KG1 (cell line): ENCODE measurements at regions not wholly inside any gene's neighbourhood (a gene's known extent, or its start where the extent isn't known, plus 50 kb on each side); places are given as distances from the start of the nearest gene placed in this dataset.

Source experiments
- DNase-seq: peaks from one replicate; lab custom pipeline; 2025; lab: John Stamatoyannopoulos, UW

DNA sequence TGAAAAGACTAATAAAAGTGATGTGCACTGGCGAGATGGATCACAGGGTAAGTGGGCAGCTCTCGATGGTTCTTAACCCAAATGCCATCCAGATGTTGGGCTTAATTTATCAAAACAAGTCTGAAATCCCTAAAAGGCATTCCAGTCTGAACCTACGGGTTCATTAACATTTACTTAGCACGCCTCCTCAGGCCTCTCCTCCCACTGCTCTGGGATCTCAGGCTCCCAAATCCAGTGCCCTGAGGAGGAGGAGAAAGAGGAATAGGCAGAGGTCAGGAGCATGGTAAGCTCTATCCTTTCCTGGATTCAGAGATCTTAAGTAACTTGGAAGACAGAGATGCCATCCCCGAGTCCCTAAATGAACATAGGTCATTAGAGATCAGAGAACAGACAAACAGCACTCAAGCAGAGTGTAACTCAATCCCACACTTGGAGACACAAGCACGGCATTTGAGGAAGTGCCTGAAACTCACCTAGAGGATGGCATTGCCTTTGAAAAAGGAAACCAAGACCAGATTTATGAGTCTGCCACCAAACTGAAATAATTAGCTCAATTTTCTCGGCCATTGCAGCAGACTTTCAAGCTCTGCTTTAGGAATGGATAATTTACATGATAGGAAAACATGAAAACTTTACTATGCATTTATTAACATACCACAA, 140.9 kb downstream of the CXCL12 start:
- no peak for DNase-seq

- DNase-seq: no peak
These were observed 142.1 kb downstream of the CXCL12 start for GRCh38 chr10:44242826-44243225.

DNA sequence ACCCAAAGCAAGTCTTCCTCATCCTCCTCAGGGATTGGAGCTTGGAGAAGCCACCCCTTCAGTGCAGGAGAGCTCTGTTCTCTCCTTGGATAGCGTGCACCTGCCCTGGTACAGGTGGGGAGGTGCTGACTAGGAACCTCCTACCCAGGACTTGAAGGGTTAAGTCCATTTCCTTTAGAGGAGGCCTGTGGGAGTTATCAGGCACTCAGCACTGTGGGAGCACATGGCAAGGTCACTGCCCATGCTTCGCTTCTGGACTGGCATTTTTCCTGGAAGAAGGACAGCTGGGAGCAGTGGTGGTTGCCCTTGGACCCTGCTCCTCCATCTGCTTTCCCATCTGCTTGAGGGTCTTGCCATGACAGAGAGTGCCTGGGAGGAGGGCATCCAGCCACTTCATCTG, 142.8 kb downstream of the CXCL12 start:
- DNase-seq: no peak

GRCh38 chr10:44240584-44241205, 144.2 kb downstream of the CXCL12 start:
- DNase-seq: no peak

DNA sequence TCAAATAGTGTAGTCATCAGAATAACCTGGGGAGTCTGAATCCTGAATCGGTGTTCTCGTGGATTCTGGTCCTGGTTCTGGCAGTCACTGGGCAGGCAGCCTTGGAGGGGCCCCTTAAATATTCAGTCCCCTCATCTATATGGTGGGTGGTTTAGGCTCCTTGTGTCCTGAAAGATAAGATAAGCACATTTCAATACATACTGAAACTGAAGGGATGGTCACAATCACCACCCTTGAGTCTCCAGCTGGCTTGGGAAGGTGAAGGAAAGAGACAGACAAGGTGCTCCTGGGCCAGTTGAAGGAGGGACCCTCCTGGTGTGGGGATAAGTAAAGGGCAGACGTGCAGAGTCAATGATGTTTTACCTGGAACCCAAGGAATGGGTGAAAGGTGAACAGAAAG, 146.7 kb downstream of the CXCL12 start:
- no peak for DNase-seq

DNA sequence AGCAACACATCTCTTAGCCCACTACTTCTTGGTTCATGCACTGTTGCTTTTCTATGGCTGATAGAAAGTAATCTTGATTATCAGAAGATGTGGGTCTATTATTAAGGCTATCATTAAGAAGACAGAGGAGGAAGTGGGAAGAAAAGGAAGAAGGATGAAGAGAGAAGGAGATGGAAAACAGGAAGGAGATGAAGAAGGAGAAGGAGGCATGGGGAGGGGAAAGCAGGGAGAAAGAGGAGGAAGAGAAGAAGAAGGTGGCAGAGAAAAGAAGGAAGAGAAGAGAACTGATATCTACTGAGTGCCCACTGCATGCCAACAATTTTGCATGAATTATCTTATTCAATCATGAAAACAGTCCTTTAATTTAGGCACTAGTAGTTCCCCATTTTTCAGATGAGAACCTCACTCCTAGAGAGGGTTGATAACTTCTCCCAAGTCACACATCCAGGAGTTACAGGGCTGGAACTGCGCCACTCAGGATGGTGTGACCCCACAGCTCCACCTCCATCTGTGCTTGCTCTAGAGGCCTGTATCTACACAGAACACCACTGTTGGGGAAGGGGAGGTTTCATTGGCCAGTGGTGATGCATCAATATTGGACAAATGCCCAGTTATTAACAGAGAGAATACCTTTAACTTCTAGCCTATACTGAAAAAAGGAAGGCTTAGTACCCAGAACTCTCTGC, 147.4 kb downstream of the CXCL12 start:
- no peak for DNase-seq

DNA sequence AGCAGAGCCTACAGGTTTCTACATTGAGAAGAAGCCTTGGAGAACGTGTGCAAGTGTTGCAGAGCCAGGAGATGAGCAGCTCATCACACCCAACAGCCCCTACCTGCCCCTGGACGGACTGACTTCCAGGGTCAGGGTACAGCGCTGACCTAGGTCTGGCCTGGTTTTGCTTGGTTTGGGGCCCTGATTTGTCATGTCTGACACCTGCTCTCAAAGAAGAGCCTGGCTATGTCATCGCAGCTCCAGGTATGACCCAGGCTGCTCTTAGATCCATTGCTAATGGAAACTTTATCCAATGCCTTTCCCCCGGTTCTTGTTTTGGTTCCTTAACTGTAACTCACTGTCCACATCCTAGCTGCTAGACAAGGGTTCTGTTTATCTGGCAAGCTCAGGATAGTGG, 149.5 kb downstream of the CXCL12 start:
- no peak for DNase-seq

GRCh38 chr10:44234483-44234875, 150.4 kb downstream of the CXCL12 start:
- DNase-seq: no peak

DNA sequence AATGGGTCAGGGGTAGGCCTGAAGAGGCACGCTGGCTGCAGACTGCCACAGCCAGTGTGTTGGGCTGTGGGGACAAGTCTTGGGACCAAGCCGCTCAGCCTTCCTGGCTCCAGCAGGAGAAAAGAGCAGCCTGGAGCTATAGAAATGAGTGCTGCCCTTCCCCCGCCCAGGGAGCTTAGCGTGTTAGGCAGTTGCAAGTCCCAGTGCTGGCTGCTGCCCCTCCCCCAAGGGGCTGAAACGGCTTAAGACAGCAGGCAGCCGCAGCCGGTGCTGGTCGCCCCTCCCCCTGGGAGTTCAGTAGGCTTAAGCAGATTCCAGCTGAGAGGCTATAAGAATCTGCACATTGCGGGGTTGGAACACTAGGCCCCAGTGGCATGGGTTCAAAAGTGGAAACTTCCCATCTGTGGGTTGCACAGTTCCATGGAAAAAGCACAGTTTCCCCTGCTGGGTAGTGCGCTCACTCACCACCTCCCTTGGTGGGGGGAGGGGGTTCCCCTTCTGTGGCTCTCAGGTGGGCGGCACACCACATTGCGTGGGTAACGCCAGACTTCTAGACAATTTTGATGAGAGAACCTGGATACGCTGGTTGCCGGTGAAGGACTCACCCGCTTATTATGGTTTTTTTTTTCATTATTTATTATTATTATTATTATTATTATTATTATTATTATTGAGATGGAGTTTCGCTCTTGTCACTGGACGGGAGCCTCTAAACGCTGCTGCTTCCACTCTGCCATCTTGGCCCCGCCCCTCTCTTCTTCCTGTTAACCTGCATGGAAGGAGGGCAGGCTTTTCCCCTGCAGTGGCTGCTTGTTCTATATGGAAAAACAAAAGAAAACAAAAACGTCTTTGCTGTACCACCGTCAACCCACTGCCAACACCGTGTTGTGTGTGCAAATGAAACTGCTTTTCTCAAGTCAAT, 151.1 kb downstream of the CXCL12 start:
- DNase-seq: no peak

- DNase-seq: no peak
These were observed 167.6 kb downstream of the CXCL12 start for GRCh38 chr10:44217274-44217820.

DNA sequence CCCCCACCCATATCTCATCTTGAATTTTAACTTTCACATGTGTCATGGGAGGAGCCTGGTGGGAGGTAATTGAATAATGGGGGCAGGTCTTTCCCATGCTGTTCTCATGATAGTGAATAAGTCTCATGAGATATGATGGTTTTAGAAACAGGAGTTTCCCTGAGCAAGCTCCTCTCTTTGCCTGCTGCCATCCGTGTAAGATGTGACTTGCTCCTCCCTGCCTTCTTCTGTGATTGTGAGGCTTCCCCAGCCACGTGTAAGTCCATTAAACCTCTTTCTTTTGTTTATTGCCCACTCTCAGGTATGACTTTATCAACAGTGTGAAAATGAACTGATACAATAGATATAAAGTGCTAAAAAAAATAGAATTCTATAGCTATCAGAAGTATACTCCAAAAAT, 168.8 kb downstream of the CXCL12 start:
- no peak for DNase-seq

GRCh38 chr10:44209811-44210210, 175.1 kb downstream of the CXCL12 start:
- DNase-seq: no peak

DNA sequence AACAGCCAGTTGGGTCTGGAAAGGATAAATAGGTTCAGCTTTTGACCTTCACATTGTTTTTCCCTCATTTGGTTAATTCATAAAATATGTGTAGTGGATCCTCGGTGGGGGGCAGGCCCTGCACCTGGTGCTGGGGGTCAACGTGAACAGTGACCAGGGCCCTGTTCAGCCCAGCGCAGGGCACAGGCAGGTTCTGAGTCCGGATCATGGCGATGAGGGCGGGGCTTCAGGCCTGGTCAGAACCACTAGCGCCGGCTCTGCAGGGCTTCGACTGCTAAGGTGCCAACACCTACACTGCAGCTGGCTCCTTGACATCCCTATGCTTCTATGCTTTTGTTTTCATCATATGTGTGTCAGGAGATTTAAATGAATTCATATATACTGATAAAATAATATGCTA, 177.7 kb downstream of the CXCL12 start:
- DNase-seq: no peak

DNA sequence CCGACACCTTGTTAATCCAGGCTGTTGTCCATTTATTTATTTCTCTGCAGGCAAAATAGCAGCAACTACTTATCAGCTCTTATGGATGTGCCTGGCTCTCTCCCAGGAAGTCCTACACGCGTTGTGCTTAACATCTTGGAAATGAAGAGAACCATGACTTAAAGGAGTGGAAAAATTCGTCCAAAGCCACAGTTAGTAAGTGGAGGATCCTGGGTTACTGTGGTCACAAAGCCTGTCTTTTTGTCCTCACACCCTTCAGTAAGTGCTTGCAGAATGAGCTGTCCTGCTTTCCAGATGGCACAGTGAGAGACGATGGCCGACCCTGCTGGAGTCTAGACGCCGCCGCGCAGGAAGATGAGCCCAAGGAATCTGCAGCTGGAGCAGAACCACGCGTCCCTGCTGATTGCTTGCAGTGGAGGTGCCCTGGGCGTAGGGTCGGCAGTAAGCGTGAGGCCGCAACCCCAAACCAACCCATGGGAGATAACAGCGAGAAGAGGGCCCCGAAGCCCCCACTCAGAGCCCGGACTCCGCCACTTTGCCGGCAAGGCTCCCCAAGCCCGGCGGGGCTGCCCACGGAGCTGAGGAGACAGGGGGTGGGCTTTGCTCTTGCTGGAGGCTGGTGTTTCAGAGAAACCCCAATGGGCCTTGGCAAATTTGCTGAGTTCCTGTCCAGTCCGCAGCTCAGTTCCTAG, 178.6 kb downstream of the CXCL12 start:
- DNase-seq: no peak

- DNase-seq: no peak
These were observed 179.8 kb downstream of the CXCL12 start for GRCh38 chr10:44205067-44205466.

DNA sequence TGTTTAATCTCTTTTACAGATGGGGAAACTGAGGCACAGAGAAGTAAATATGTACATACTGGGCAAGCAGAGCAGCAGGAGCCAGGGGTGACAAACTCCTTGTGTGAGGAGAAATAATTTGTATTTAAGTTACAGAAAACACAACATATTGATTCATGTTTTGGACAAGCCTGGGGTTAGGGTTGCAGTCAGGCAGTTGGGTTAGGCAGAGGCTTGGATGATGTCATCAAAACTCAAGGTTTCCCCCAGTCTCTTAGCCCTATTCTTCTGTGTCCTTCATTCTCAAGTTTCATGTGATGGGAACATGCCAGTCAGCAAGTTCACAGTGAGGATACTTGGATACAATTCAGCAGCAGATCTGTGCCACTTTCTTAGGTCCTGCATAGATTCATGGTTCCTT, 181.4 kb downstream of the CXCL12 start:
- DNase-seq: no peak

DNA sequence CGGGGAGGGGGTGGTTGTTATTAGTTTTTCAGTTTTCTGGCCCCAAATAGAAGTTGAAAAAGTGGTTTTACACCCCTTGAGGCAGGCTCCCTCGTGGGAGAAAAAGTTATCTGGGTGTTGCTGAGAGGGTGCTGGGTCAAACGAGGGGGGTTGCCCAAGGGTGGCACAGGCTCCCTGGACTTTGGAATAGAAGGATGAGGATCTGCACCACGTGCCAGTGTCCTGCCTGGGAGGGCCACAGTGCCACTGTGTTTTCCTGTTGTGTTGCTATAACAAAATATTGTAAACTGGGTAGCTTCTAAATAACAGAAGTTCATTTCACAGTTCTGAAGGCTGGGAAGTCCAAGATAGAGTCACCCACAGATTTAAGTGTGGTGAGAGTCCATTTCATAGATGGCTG, 181.9 kb downstream of the CXCL12 start:
- no peak for DNase-seq

DNA sequence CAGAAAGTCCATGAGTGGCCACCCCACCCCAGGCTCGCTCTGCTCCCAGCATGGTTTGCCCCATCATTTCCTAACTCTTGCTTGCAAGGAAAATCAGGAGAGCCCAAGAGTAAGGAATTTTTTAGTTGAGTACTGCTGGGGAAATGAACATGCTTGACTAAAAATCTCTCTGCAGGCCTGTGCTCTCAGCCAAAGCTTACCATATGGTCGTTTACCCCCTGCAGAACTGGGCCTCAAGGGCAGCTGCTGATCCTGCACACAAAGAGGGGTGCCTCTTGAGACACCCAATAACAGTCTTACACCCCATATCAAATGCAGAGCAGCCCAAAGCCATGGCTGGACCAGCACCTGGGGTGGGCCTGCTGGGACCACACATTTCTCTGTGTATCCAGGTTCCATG, 183.2 kb downstream of the CXCL12 start:
- no peak for DNase-seq

- no peak for DNase-seq
These were observed 183.9 kb downstream of the CXCL12 start for GRCh38 chr10:44201011-44201410.

DNA sequence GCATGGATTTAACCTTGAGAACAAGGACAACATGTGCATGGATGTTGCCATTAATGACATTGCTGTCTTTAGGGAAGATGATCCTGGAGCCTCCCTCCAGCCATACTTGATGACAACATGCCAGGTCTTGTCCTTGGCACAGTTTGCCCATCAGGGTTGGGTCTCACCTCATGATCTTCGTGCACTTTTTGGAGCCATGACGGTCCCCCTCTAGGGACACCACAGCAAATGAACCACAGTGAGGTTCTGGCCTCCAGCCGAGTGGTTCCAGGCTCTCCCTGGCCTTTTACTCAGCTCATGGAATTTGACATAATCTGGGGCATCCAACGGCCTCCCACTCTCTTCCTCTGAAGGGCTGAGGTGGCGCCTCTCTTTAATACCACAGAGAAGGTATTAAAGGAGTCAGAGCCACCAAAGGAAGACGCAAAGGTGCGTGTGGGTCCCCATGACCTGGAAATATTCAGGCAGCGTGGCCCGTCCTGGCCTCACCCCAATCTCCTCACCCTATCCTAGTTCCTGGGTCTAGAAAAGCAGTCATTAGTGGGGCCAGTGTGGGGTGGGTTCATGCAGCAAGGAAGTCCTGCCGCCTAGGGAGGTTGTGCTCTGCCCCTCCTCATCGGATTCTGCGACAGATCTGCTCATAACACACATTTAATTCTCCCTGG, 184.8 kb downstream of the CXCL12 start:
- no peak for DNase-seq

- no peak for DNase-seq
These were observed 185.6 kb downstream of the CXCL12 start for GRCh38 chr10:44199267-44199666.
